Prostate gland (tissue), 2 donors: ENCODE measurements at regions not wholly inside any gene's neighbourhood (a gene's known extent, or its start where the extent isn't known, plus 50 kb on each side); places are given as distances from the start of the nearest gene placed in this dataset.

ENCODE experiments used
- CTCF ChIP-seq, 4 experiments: fragments of 200-600 bp in 2 of 4; fragments of 450-650 bp in 2 of 4; sonication (generic) in 2 of 4; IDR thresholded peaks; 1 replicate in 3 of 4; 2 replicates in 1 of 4; pipeline ENCODE4 v1.5.1; 2016 to 2019; ENCODE audit warnings: antibody characterized with exemption in 4 of 4, mild to moderate bottlenecking in 2 of 4, moderate library complexity in 2 of 4
- POLR2A ChIP-seq: fragments of 450-650 bp; IDR thresholded peaks from one replicate; pipeline ENCODE4 v1.6.1; 2016; ENCODE audit warnings: antibody characterized with exemption, mild to moderate bottlenecking
- POLR2AphosphoS5 ChIP-seq: sonication (generic); formaldehyde crosslinking; IDR thresholded peaks from one replicate; pipeline ENCODE4 v1.6.1; 2017; ENCODE audit warnings: antibody characterized with exemption

- TF ChIP-seq CTCF (IDR thresholded peaks at IDR 0.05) (no peak), POLR2A (no peak), POLR2AphosphoS5 (no peak)
Observed at GRCh38 chr5:61737964-61738340, 405.9 kb downstream of the ZSWIM6 start.
